ENCODE measurements at regions not wholly inside any gene's neighbourhood (a gene's known extent, or its start where the extent isn't known, plus 50 kb on each side); places are given as distances from the start of the nearest gene placed in this dataset.

DNA sequence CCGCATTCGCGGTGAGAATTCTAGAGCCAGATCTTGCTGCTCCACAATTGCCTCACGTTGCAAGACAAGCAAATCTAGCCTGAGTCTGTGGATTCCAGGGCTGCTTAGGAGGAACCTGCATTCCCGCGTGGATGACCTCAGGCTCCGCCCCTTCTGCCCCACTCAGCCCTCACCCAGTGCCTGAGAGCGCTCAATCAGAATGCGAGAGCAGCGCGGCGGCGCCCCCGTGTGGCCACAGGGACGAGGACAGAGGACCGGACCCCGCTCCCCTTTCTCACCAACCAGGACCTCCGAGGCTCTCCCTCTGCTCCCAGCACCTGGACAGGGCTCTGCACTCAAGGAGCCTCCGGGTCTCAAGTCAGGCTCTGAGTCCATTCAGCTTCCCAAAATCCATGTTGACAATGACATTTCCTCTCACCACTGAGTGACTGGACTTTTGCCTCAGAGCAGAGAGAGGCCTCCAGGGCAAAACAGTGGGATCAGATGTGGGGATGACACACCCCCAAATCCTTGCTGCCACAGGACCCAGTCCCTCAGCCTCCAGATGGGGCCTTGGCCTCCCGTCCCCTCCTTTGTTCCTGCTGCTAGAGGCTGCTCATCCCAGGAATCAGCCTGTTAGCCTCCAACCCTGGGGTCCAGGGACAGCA is 52.0 kb downstream of the RPP21 start:
- peak; percentile 69 for DNase-seq (ENCODE audit: low spot score)
- TF ChIP-seq, protein P1, sequence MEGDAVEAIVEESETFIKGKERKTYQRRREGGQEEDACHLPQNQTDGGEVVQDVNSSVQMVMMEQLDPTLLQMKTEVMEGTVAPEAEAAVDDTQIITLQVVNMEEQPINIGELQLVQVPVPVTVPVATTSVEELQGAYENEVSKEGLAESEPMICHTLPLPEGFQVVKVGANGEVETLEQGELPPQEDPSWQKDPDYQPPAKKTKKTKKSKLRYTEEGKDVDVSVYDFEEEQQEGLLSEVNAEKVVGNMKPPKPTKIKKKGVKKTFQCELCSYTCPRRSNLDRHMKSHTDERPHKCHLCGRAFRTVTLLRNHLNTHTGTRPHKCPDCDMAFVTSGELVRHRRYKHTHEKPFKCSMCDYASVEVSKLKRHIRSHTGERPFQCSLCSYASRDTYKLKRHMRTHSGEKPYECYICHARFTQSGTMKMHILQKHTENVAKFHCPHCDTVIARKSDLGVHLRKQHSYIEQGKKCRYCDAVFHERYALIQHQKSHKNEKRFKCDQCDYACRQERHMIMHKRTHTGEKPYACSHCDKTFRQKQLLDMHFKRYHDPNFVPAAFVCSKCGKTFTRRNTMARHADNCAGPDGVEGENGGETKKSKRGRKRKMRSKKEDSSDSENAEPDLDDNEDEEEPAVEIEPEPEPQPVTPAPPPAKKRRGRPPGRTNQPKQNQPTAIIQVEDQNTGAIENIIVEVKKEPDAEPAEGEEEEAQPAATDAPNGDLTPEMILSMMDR (IDR thresholded peaks at IDR 0.05), result peak in 1 of 3 donors; percentile 15
- ATAC-seq (ENCODE audit: low FRiP score), result peak; percentile 94

DNA sequence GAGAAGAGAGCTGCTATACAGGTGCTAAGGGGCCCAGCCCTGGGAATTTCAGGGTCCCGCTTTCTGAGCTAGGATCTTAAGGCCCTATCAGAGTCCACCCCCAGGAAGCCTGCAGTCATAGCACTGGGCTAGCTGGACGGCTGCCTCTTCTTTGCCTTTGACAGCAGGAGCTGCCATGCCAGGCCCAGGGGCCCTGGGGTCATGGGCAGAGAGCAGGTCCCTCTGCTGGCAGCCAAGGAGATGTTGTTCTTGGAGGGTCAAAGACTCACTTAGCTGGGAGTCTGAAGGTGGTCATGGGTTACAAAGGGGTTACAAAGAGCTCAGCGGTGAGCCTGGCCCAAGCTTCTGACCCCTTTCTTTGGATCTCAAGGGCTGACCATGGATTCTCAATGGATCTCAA is 52.7 kb downstream of the RPP21 start:
- DNase-seq (ENCODE audit: low spot score) (no peak), ATAC-seq (ENCODE audit: low FRiP score) (no peak)
- TF ChIP-seq, protein P1 (IDR thresholded peaks at IDR 0.05), result no peak

DNA sequence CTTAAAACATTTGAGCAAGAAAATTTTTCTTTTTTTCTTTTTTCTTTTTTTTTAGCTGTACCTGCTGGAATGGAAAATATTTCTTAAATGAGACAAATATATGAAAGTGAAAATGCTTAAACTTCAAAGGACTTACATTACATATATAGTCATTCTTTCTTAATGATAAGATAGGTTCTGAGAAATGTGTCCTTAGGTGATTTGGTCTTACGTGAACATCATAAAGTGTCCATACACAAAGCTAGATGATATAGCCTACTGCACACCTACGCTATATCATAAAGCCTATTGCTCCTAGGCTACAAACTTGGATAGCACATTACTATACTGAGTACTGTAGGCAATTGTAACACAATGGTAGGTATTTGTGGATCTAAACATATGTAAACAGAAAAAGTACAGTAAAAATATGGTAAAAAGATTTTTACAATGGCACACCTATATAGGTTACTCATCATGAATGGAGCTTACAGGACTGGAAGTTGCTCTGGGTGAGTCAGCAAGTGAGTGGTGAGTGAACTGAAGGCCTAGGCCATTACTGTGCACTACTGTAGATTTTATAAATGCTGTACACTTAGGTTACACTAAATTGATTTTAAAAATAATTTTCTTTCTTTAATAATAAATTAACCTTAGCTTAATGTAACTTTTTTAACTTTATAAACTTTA is 54.6 kb downstream of the RPP21 start:
- DNase-seq (ENCODE audit: low spot score) (no peak), ATAC-seq (ENCODE audit: low FRiP score) (no peak)
- TF ChIP-seq, protein P1 (IDR thresholded peaks at IDR 0.05), result no peak

DNA sequence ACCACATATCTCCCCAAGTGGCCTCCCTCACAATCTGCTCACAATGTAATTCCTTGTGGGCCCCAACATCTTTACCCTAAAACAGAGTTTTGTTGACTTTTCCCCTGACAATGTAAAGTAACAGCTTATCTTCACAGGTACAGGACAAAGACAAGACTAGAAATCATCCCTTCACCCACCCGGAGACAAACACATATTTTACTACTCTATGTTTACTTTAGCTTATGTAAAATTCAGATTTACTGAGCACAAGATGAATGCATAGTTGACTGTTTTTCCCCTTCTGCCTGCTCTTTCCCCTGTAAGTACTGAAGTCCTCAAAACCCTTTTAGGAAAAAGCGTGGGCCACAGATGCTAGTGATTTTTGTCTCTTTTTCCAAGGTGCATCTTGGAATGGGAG is 61.0 kb downstream of the RPP21 start:
- TF ChIP-seq, protein P1 (IDR thresholded peaks at IDR 0.05), result no peak
- no peak for DNase-seq (ENCODE audit: low spot score)
- no peak for ATAC-seq (ENCODE audit: low FRiP score)

DNA sequence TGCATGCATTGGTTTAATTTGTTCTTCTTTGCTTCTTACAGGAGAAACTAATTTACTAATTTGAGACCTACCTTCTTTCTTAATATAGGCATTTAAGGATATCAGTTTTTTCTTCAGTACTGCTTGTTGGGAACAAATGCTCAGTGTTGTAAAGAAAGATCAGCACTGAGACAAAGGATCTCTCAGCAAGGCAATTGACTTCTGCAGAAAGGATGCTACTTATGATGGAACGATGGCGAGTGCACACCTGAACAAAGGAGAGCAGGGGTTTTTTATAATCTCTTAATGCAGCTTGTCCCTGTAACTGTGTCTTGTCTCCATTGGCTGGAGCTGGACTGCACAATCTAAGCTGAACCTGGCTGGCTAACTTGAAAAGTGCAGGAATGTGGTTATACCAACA is 64.2 kb downstream of the RPP21 start:
- TF ChIP-seq, protein P1 (IDR thresholded peaks at IDR 0.05), result no peak
- no peak for DNase-seq (ENCODE audit: low spot score)
- ATAC-seq (ENCODE audit: low FRiP score), result no peak

DNA sequence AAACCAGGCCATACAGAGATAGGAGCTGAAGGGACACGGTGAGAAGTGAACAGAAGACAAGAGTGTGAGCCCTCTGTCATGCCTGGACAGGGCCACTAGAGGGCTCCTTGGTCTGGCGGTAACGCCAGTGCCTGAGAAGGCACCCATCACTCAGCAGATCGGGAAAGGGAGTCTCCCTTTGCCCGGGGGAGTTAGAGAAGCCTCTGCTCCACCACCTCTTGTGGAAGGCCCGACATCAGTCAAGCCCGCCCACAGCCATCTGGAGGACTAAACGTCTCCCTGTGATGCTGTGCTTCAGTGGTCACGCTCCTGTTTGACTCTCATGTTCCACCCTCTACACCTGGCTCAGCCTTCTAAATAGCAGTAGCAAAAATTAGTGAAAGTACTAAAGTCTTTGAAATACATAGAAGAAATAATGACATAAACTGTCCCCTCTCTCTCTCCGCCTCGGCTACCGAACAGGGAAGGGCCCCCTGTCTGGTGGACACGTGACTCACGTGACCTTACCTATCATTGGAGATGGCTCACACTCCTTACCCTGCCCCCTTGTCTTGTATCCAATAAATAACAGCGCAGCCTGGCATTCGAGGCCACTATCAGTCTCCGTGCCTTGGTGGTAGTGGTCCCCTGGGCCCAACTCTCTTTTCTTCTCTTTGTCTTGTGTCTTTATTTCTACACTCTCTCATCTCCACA is 66.7 kb downstream of the RPP21 start:
- DNase-seq (ENCODE audit: low spot score) (no peak), ATAC-seq (ENCODE audit: low FRiP score) (peak; percentile 68)
- TF ChIP-seq, protein P1 (IDR thresholded peaks at IDR 0.05), result peak in 1 of 3 donors; percentile 25

Data from omental fat pad (tissue), 3 donors.